NCI-H446 (cell line): ENCODE measurements at regions not wholly inside any gene's neighbourhood (a gene's known extent, or its start where the extent isn't known, plus 50 kb on each side); places are given as distances from the start of the nearest gene placed in this dataset.
"Not testable (repeated sequence)": the region's sequence is repeated elsewhere in the genome, so short reads cannot be mapped to it uniquely, and the experiment has no call there.

Source experiments
- DNase-seq, 2 experiments: peaks; one replicate each; lab custom pipeline; 2025; lab: John Stamatoyannopoulos, UW

GRCh38 chr16:88245241-88246081 lies 137.3 kb upstream of the ZNF469 start:
- not testable (repeated sequence) for DNase-seq

GRCh38 chr16:88246955-88247582 lies 135.7 kb upstream of the ZNF469 start:
- not testable (repeated sequence) for DNase-seq

GRCh38 chr16:88247583-88247966 lies 135.2 kb upstream of the ZNF469 start:
- not testable (repeated sequence) for DNase-seq

- DNase-seq = not testable (repeated sequence)
These were observed 134.0 kb upstream of the ZNF469 start for GRCh38 chr16:88248761-88249160.

- not testable (repeated sequence) for DNase-seq
These were observed 132.4 kb upstream of the ZNF469 start for GRCh38 chr16:88250381-88250780.

- not testable (repeated sequence) for DNase-seq
These were observed 130.5 kb upstream of the ZNF469 start for GRCh38 chr16:88252057-88252794.

GRCh38 chr16:88258141-88258540 lies 124.6 kb upstream of the ZNF469 start:
- not testable (repeated sequence) for DNase-seq

GRCh38 chr16:88258764-88259525 lies 123.8 kb upstream of the ZNF469 start:
- not testable (repeated sequence) for DNase-seq

GRCh38 chr16:88259538-88259937 lies 123.2 kb upstream of the ZNF469 start:
- DNase-seq = not testable (repeated sequence)

- not testable (repeated sequence) for DNase-seq
These were observed 122.6 kb upstream of the ZNF469 start for GRCh38 chr16:88260146-88260545.

GRCh38 chr16:88260881-88261665 lies 121.7 kb upstream of the ZNF469 start:
- DNase-seq = not testable (repeated sequence)

- DNase-seq = not testable (repeated sequence)
These were observed 120.7 kb upstream of the ZNF469 start for GRCh38 chr16:88261814-88262605.

GRCh38 chr16:88262858-88263563 lies 119.7 kb upstream of the ZNF469 start:
- not testable (repeated sequence) for DNase-seq

GRCh38 chr16:88263681-88264287 lies 119.0 kb upstream of the ZNF469 start:
- not testable (repeated sequence) for DNase-seq

GRCh38 chr16:88264641-88265285 lies 118.0 kb upstream of the ZNF469 start:
- no peak for DNase-seq

GRCh38 chr16:88265286-88265938 lies 117.3 kb upstream of the ZNF469 start:
- not testable (repeated sequence) for DNase-seq

GRCh38 chr16:88266036-88266435 lies 116.7 kb upstream of the ZNF469 start:
- not testable (repeated sequence) for DNase-seq
